PC-9 (cell line): ENCODE measurements at regions not wholly inside any gene's neighbourhood (a gene's known extent, or its start where the extent isn't known, plus 50 kb on each side); places are given as distances from the start of the nearest gene placed in this dataset.

Experiments
- BruUV-seq: library from RNA; stranded (reverse); fragments of 400-500 nt; replicated peaks from 2 replicates; lab custom pipeline; 2021; lab: Mats Ljungman, UMichigan
- CTCF ChIA-PET: fragments of 300-600 bp; sonication (Branson Sonifier 250); formaldehyde crosslinking; loops from one replicate; lab custom pipeline; 2022; ENCODE audit warnings: antibody characterized with exemption; lab: Charles Lee
- POLR2A ChIA-PET: fragments of 300-600 bp; sonication (Branson Sonifier 250); formaldehyde crosslinking; loops from one replicate; lab custom pipeline; 2022; ENCODE audit warnings: antibody characterized with exemption; ENCODE audit not compliant: unreplicated experiment; lab: Charles Lee
- DNase-seq, 2 experiments: peaks; one replicate each; pipeline versions ENCODE4 v3.0.0 to v3.0.0-alpha.2; 2015 to 2022; ENCODE audit warnings: mixed read lengths in 1 of 2
- H2AFZ ChIP-seq: fragments of 200-600 bp; sonication (generic); 2 replicates; pipeline ENCODE4 v1.8.1; 2017; ENCODE audit warnings: antibody characterized with exemption
- H3F3A ChIP-seq: fragments of 200-600 bp; sonication (generic); 2 replicates; pipeline ENCODE4 v1.8.1; 2017; ENCODE audit warnings: antibody characterized with exemption, mild to moderate bottlenecking, low read depth; ENCODE audit not compliant: insufficient read depth
- H3K27ac ChIP-seq: fragments of 200-600 bp; sonication (generic); 2 replicates; pipeline ENCODE4 v1.6.1; 2016; ENCODE audit warnings: mixed run types
- H3K27me3 ChIP-seq: fragments of 200-600 bp; sonication (generic); 2 replicates; pipeline ENCODE4 v1.6.1; 2016; ENCODE audit warnings: low read depth, mixed run types; ENCODE audit not compliant: insufficient read depth
- H3K36me3 ChIP-seq: fragments of 200-600 bp; sonication (generic); 2 replicates; pipeline ENCODE4 v1.6.1; 2016; ENCODE audit warnings: low read depth, mixed run types
- H3K4me1 ChIP-seq: fragments of 200-600 bp; sonication (generic); replicated peaks from 2 replicates; pipeline ENCODE4 v1.6.1; 2016; ENCODE audit warnings: mixed run types; ENCODE audit not compliant: insufficient read depth
- H3K4me2 ChIP-seq: fragments of 200-600 bp; sonication (generic); 2 replicates; pipeline ENCODE4 v1.6.1; 2017; ENCODE audit warnings: mixed run types
- H3K4me3 ChIP-seq: fragments of 200-600 bp; sonication (generic); 2 replicates; pipeline ENCODE4 v1.6.1; 2016; ENCODE audit warnings: mixed run types
- H3K79me2 ChIP-seq: fragments of 200-600 bp; sonication (generic); 2 replicates; pipeline ENCODE4 v1.6.1; 2017; ENCODE audit warnings: low read depth, mixed run types
- H3K9me2 ChIP-seq: fragments of 200-600 bp; sonication (generic); 2 replicates; pipeline ENCODE4 v1.8.1; 2017; ENCODE audit warnings: mild to moderate bottlenecking; ENCODE audit not compliant: insufficient read depth
- H3K9me3 ChIP-seq: fragments of 200-600 bp; sonication (generic); 2 replicates; pipeline ENCODE4 v1.8.1; 2016; ENCODE audit warnings: low read depth; ENCODE audit not compliant: insufficient read depth
- H4K20me1 ChIP-seq: fragments of 200-600 bp; sonication (generic); 2 replicates; pipeline ENCODE4 v1.8.1; 2017; ENCODE audit not compliant: insufficient read depth
- CTCF ChIP-seq: fragments of 200-600 bp; sonication (generic); conservative IDR thresholded peaks from 2 replicates; pipeline ENCODE4 v1.6.1; 2017; ENCODE audit warnings: mixed run types, antibody characterized with exemption, mild to moderate bottlenecking, moderate library complexity
- EZH2 ChIP-seq: fragments of 200-600 bp; sonication (generic); IDR thresholded peaks from 2 replicates; pipeline ENCODE4 v1.8.0; 2017; ENCODE audit warnings: antibody characterized with exemption, low read depth
- intact Hi-C: fragments of 100-400 bp; cut with micrococcal nuclease; formaldehyde crosslinking; loops from one replicate; pipeline ENCODE4 v1.10.0; 2022; ENCODE audit not compliant: unreplicated experiment

- intact Hi-C loops, result no loop called here
- Histone ChIP-seq H3K9me3 (no peaks in the 10 kb centered on the region), H2AFZ (no peak overlapping the region; the same call in 1 of the 2 replicates), H3K9me2 (no peaks in the 10 kb centered on the region; the same call in 1 of the 2 replicates), H3F3A (no peaks in the 10 kb centered on the region), H3K27ac (no peak overlapping the region), H3K36me3 (no peaks in the 10 kb centered on the region), H3K27me3 (no peaks in the 10 kb centered on the region), H3K79me2 (no peaks in the 10 kb centered on the region), H3K4me3 (no peak overlapping the region), H4K20me1 (no peaks in the 10 kb centered on the region), H3K4me1 (no peaks in the 10 kb centered on the region), H3K4me2 (no peak overlapping the region)
- POLR2A ChIA-PET, result no interaction called here
- no peak for DNase-seq
- BruUV-seq, result no TSS peak
- no peak for TF ChIP-seq EZH2
- no peak for TF ChIP-seq CTCF
- CTCF ChIA-PET, result interaction anchor here (0.6 kb wide), 1 partner anchor 362 kb away, joined by 3 read pairs; no protein-coding TSS in a partner anchor
These were observed 159.7 kb upstream of the ARHGEF26 start for GRCh38 chr3:153961494-153961893.

- no TSS peak for BruUV-seq
- no peak overlapping the region for H3K4me3 ChIP-seq
- no peak overlapping the region for H2AFZ ChIP-seq
- no peaks in the 10 kb centered on the region for H3K4me1 ChIP-seq
- DNase-seq, result no peak
- H3K9me2 ChIP-seq, result no peaks in the 10 kb centered on the region; the same call in 1 of the 2 replicates
- TF ChIP-seq CTCF (no peak), EZH2 (no peak)
- H3K79me2 ChIP-seq, result no peaks in the 10 kb centered on the region
- H4K20me1 ChIP-seq, result no peaks in the 10 kb centered on the region
- H3K27me3 ChIP-seq, result no peaks in the 10 kb centered on the region
- H3K36me3 ChIP-seq, result no peaks in the 10 kb centered on the region
- no peaks in the 10 kb centered on the region for H3F3A ChIP-seq
- H3K4me2 ChIP-seq, result no peak overlapping the region
- intact Hi-C loops, result no loop called here
- CTCF ChIA-PET, result no interaction called here
- H3K9me3 ChIP-seq, result no peaks in the 10 kb centered on the region
- H3K27ac ChIP-seq, result no peak overlapping the region
- POLR2A ChIA-PET, result interaction anchor here (0.6 kb wide), 1 partner anchor 1235 kb away, joined by 8 read pairs; no protein-coding TSS in a partner anchor
These were observed 158.2 kb upstream of the ARHGEF26 start for GRCh38 chr3:153963012-153963411.

- no peak for DNase-seq
- Histone ChIP-seq H3K9me2 (no peaks in the 10 kb centered on the region; the same call in 1 of the 2 replicates), H3K4me1 (no peaks in the 10 kb centered on the region), H3K27me3 (no peaks in the 10 kb centered on the region), H3K4me3 (no peak overlapping the region), H2AFZ (no peak overlapping the region), H3K4me2 (no peak overlapping the region), H3F3A (no peaks in the 10 kb centered on the region), H3K27ac (no peak overlapping the region), H3K36me3 (no peaks in the 10 kb centered on the region), H3K9me3 (no peaks in the 10 kb centered on the region), H3K79me2 (no peaks in the 10 kb centered on the region), H4K20me1 (no peaks in the 10 kb centered on the region)
- POLR2A ChIA-PET, result no interaction called here
- TF ChIP-seq CTCF (no peak), EZH2 (no peak)
- intact Hi-C loops, result no loop called here
- CTCF ChIA-PET, result no interaction called here
- BruUV-seq, result no TSS peak
These were observed 153.9 kb upstream of the ARHGEF26 start for GRCh38 chr3:153967260-153967659.
